CD4-positive, alpha-beta T cell treated with Interleukin-2 at 100 ng/mL for 4 hours (primary cell): ENCODE measurements at regions not wholly inside any gene's neighbourhood (a gene's known extent, or its start where the extent isn't known, plus 50 kb on each side); places are given as distances from the start of the nearest gene placed in this dataset.
A peak's percentile ranks its signal among the peaks of the same experiment; 100 is the strongest.

Experiments used
- DNase-seq: peaks from one replicate; pipeline ENCODE4 v3.0.0-alpha.2; 2020; ENCODE audit warnings: low spot score

GRCh38 chr2:48140586-48140985 lies 173.9 kb upstream of the FOXN2 start:
- DNase-seq, result no peak

- peak; percentile 4 for DNase-seq
Observed at GRCh38 chr2:48144777-48145176, 169.7 kb upstream of the FOXN2 start.

GRCh38 chr2:48145845-48146452 lies 168.5 kb upstream of the FOXN2 start:
- DNase-seq, result no peak

GRCh38 chr2:48146552-48146951 lies 167.9 kb upstream of the FOXN2 start:
- DNase-seq, result no peak

- no peak for DNase-seq
Observed at GRCh38 chr2:48147719-48148118, 166.8 kb upstream of the FOXN2 start.

GRCh38 chr2:48148841-48149430 lies 165.5 kb upstream of the FOXN2 start:
- no peak for DNase-seq

- no peak for DNase-seq
Observed at GRCh38 chr2:48157150-48157549, 157.3 kb upstream of the FOXN2 start.

- DNase-seq, result no peak
Observed at GRCh38 chr2:48161628-48162027, 152.9 kb upstream of the FOXN2 start.

GRCh38 chr2:48162742-48163141 lies 151.7 kb upstream of the FOXN2 start:
- no peak for DNase-seq

GRCh38 chr2:48165070-48165753 lies 149.3 kb upstream of the FOXN2 start:
- no peak for DNase-seq

- DNase-seq, result no peak
Observed at GRCh38 chr2:48169141-48169592, 145.3 kb upstream of the FOXN2 start.

GRCh38 chr2:48170281-48170680 lies 144.2 kb upstream of the FOXN2 start:
- no peak for DNase-seq

- no peak for DNase-seq
Observed at GRCh38 chr2:48173141-48173540, 141.3 kb upstream of the FOXN2 start.

GRCh38 chr2:48174503-48174902 lies 140.0 kb upstream of the FOXN2 start:
- no peak for DNase-seq

GRCh38 chr2:48175254-48175653 lies 139.2 kb upstream of the FOXN2 start:
- DNase-seq, result no peak

- no peak for DNase-seq
Observed at GRCh38 chr2:48175656-48176055, 138.8 kb upstream of the FOXN2 start.

- DNase-seq, result no peak
Observed at GRCh38 chr2:48176876-48177275, 137.6 kb upstream of the FOXN2 start.

- no peak for DNase-seq
Observed at GRCh38 chr2:48178611-48179010, 135.9 kb upstream of the FOXN2 start.

- DNase-seq, result no peak
Observed at GRCh38 chr2:48180557-48180956, 133.9 kb upstream of the FOXN2 start.

- DNase-seq, result no peak
Observed at GRCh38 chr2:48183276-48183675, 131.2 kb upstream of the FOXN2 start.

- no peak for DNase-seq
Observed at GRCh38 chr2:48183991-48184390, 130.5 kb upstream of the FOXN2 start.

- DNase-seq, result no peak
Observed at GRCh38 chr2:48187503-48187902, 127.0 kb upstream of the FOXN2 start.

GRCh38 chr2:48189552-48190228 lies 124.8 kb upstream of the FOXN2 start:
- DNase-seq, result no peak
